DND-41 (cell line): ENCODE measurements at regions not wholly inside any gene's neighbourhood (a gene's known extent, or its start where the extent isn't known, plus 50 kb on each side); places are given as distances from the start of the nearest gene placed in this dataset.

Experiments
- EZH2 ChIP-seq: IDR thresholded peaks from 3 replicates; pipeline ENCODE4 v1.6.1; 2012; ENCODE audit warnings: borderline replicate concordance, low read depth, mild to moderate bottlenecking, moderate library complexity, low read length, inconsistent platforms; ENCODE audit not compliant: severe bottlenecking
- TF ChIP-seq, protein P1 (sequence below): IDR thresholded peaks from 2 replicates; pipeline ENCODE4 v1.5.1; 2012; ENCODE audit warnings: borderline replicate concordance, low read length, moderate library complexity, mild to moderate bottlenecking; ENCODE audit not compliant: poor library complexity, severe bottlenecking; ENCODE audit errors: extremely low read depth

DNA sequence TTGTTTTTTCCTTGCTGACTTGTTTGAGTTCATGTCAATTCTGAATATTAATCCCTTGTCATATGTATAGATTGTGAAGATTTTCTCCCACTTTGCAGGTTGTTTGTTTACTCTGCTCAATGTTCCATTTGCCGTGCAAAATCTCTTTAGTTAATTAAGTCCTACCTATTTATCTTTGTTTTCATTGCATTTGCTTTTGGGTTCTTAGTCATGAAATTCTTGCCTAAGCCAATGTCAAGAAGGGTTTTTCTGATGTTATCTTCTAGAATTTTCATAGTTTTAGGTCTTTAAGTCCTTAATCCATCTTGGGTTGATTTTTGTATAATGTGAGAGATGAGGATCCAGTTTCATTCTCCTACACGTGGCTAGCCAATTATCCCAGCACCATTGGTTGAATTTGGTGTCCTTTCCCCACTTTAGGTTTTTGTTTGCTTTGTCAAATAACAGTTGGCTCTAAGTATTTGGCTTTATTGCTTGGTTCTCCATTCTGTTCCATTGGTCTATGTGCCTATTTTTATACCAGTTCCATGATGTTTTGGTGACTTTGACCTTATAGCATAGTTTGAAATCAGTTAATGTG lies 163.1 kb upstream of the PGR start:
- TF ChIP-seq, protein P1, sequence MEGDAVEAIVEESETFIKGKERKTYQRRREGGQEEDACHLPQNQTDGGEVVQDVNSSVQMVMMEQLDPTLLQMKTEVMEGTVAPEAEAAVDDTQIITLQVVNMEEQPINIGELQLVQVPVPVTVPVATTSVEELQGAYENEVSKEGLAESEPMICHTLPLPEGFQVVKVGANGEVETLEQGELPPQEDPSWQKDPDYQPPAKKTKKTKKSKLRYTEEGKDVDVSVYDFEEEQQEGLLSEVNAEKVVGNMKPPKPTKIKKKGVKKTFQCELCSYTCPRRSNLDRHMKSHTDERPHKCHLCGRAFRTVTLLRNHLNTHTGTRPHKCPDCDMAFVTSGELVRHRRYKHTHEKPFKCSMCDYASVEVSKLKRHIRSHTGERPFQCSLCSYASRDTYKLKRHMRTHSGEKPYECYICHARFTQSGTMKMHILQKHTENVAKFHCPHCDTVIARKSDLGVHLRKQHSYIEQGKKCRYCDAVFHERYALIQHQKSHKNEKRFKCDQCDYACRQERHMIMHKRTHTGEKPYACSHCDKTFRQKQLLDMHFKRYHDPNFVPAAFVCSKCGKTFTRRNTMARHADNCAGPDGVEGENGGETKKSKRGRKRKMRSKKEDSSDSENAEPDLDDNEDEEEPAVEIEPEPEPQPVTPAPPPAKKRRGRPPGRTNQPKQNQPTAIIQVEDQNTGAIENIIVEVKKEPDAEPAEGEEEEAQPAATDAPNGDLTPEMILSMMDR = no peak
- TF ChIP-seq EZH2 = no peak
